GM18868 (cell line): ENCODE measurements at regions not wholly inside any gene's neighbourhood (a gene's known extent, or its start where the extent isn't known, plus 50 kb on each side); places are given as distances from the start of the nearest gene placed in this dataset.
"Not testable (repeated sequence)": the region's sequence is repeated elsewhere in the genome, so short reads cannot be mapped to it uniquely, and the experiment has no call there.

Experiments
- ATAC-seq: cut with Tn5 transposase; IDR thresholded peaks from one replicate; pipeline ENCODE4 v1.9.1; 2021; ENCODE audit warnings: mild to moderate bottlenecking, moderate library complexity; ENCODE audit not compliant: unreplicated experiment

- ATAC-seq = not testable (repeated sequence)
These were observed 280.6 kb upstream of the MAF start for GRCh38 chr16:79881107-79881506.

GRCh38 chr16:79876332-79876730, 275.8 kb upstream of the MAF start:
- no peak for ATAC-seq

GRCh38 chr16:79874391-79874790, 273.9 kb upstream of the MAF start:
- no peak for ATAC-seq

GRCh38 chr16:79873825-79874224, 273.3 kb upstream of the MAF start:
- no peak for ATAC-seq

- ATAC-seq = no peak
These were observed 271.4 kb upstream of the MAF start for GRCh38 chr16:79871906-79872305.

- no peak for ATAC-seq
These were observed 269.7 kb upstream of the MAF start for GRCh38 chr16:79870016-79870886.

- ATAC-seq = no peak
These were observed 268.9 kb upstream of the MAF start for GRCh38 chr16:79869304-79870015.

- no peak for ATAC-seq
These were observed 268.3 kb upstream of the MAF start for GRCh38 chr16:79868841-79869240.

GRCh38 chr16:79867425-79867997, 267.0 kb upstream of the MAF start:
- ATAC-seq = no peak

GRCh38 chr16:79865918-79866317, 265.4 kb upstream of the MAF start:
- no peak for ATAC-seq

- ATAC-seq = no peak
These were observed 264.3 kb upstream of the MAF start for GRCh38 chr16:79864781-79865391.

GRCh38 chr16:79864032-79864780, 263.7 kb upstream of the MAF start:
- no peak for ATAC-seq

- no peak for ATAC-seq
These were observed 262.8 kb upstream of the MAF start for GRCh38 chr16:79863128-79864031.

GRCh38 chr16:79862601-79863000, 262.1 kb upstream of the MAF start:
- no peak for ATAC-seq

- no peak for ATAC-seq
These were observed 256.0 kb upstream of the MAF start for GRCh38 chr16:79856581-79856980.

GRCh38 chr16:79850348-79850747, 249.8 kb upstream of the MAF start:
- no peak for ATAC-seq

GRCh38 chr16:79849119-79849518, 248.6 kb upstream of the MAF start:
- ATAC-seq = no peak

- no peak for ATAC-seq
These were observed 248.2 kb upstream of the MAF start for GRCh38 chr16:79848719-79849118.

GRCh38 chr16:79847569-79847968, 247.0 kb upstream of the MAF start:
- ATAC-seq = no peak

- no peak for ATAC-seq
These were observed 246.6 kb upstream of the MAF start for GRCh38 chr16:79847101-79847500.
